ENCODE measurements at regions not wholly inside any gene's neighbourhood (a gene's known extent, or its start where the extent isn't known, plus 50 kb on each side); places are given as distances from the start of the nearest gene placed in this dataset.

DNA sequence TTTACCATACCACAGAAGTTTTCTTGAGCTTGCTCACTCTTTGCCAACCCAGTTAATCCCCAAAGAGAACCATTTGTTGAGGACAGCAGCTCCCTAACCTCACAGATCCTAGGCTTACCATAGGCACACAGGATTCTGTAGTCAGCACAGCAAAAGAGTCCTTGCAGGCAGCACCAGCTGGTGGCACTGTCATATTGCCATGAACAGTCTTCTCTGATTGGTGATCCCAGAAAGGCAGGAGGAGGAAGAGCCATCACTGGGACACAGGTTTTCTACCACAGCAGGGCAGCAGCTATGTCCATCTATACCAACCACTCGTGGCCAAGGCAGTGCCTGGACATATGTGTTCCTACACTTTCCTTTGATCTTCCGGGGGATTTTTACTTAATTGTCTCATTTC is 297.1 kb upstream of the CD180 start:
- no peak for DNase-seq

DNA sequence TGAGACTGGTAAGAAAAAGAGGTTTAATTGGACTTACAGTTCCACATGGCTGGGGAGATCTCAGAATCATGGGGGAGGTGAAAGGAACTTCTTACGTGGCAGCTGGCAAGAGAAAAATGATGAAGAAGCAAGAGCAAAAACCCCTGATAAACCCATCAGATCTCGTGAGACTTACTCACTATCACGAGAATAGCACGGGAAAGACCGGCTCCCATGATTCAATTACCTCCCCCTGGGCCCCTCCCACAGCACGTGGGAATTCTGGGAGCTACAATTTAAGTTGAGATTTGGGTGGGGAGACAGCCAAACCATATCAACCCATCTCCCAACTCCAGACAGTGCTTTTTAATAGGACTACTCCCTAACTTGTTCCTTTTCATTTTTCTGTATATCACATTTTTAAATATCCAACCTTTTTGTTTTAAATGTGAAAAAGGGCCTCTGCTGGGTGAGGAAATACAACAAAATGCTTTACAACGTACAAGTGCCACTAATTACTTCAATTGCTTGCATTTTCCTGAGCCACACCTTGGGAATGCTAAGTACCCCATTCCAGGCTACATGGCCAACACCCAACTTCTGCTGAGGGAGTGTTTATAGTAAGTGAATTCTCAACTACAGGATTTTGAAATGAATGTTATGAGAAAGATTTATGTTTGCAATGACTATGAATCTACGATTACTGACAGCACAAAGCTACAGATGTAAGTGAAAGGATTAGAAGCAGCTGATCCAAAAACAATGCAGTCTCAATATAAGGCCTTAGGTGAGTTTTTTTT is 294.1 kb upstream of the CD180 start:
- DNase-seq, result no peak

DNA sequence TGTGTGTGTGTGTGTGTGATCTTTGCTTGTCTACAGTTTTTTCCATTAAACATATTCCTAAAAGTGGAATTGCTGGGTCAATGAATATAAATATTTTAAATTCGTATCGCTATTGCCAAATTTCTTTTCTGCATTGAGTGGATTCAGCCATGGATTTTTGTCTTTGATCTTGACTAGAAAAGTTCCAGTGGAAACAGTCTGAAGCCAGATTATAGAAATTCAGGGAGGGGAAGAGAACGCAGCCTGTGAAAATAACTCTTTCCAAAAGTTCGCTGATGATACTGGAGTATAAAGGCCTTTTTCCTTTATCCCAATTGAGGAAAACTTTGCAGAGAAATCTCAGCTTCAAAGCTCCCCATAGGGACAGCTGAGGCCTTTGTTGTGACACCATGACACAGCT is 292.3 kb upstream of the CD180 start:
- DNase-seq, result no peak

DNA sequence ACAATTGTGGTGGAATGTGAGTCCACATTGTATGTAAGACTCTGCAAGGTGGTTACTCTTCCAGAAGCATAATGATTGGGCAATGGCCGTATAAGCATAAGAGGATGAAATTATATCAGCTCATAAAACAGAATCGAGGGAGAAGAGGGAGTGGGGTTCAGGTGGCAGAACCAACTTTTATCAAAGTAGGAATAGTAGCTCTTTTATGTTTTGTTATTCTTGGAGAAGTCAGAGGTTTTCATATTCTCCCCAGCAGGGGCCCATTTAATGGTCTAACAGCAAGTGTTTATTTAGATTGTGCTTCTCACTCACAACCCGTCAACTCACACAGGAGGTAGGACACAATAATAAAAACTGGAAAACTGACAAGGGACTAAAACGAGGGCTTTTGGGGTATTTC is 291.3 kb upstream of the CD180 start:
- DNase-seq, result no peak

DNA sequence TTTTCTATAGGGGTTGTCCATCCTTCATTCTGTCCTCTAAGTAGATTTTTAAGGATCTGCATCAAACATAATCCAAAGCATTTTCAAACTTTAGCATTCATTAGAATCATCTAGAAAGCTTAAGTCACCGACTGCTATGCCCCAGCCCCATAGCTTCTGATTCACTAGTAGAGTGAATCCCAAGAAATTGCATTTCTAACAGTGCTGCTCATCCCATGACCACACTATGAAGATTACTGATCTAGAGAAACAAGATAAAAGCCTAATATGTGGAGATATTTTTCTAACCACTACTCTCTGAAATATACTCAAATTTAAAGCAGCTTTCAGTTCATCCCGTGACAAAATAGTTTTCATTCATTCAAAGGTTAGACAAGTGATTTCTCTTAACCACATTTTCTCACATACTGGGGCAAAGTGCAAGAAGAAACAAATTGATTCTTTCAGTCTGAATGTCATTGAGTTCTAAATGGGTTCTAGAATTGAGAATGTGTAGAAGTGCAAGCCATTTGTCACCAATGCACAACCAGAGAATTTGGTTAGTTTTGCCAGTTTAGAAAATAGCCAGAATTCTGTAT is 286.9 kb upstream of the CD180 start:
- DNase-seq, result no peak

DNA sequence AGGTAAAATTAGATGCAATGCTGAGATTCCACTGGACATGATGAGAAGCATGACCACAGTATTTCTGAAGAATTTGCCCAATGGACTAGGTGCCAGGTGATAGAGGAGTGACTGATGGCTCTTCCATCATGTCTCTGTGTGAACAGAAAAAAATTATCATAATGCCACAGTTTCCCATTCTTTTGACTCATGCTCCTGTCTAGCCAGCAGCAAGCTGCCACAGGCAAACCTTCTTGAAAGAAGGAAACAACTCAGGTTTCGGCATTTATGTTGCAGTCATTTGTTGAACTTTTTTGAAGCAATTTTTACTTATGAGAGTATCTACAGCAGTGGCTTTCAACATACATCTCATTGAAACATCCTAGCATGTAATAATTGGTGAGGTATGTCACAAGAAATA is 284.8 kb upstream of the CD180 start:
- DNase-seq, result no peak

DNA sequence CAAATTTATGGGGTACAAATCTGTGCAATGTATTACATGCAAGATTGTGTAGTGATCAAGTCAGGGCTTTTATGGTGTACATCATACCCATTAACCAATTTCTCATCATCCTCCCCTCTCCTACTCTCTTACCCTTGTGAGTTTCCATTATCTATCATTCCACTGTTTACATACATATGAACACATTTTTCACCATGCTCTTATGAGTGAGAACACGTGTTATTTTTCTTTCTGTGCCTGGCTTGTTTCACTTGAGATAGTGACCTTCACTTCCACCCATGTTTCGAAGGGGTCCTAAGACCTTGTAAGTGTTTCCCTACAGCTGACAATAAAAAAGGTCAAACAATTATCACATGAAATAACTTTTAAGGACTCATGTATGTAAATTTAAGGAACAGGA is 281.7 kb upstream of the CD180 start:
- no peak for DNase-seq

DNA sequence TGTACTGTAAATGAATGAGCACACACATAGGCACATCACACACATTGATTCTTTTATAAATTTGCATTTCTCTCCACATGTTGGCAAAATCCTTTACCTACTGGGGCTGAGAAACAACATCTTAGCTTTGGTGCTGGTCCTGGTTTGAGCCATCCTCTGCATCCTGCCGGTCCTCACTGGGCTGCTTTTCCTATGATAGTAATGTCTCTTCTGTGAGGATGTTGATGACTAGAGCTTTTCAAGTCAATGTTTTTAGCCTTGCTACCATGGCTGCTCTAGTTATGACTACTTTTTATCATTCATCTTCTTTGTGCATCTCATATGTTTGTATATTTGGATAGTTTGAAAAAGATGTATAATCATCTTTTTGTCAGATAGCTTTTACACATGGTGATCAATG is 280.4 kb upstream of the CD180 start:
- no peak for DNase-seq

DNA sequence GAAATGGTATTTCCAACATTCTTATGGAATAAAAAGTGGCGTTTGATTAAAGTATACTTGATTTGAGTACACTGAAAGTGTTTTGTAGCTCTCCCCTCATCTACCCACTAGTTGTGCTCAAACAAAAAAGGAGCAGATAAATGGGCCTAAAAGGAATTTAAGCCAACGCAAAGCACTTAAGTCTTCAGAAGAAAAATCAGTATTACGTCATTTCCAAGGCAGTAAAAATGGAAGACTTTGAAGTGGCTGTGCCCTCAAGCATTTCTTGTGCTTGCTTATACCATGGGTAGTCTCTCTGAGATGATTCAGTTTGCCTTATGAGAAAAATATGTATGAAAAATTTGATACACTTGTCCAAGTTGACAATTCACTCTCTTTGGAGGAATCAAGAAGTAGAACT is 279.9 kb upstream of the CD180 start:
- DNase-seq, result no peak

DNA sequence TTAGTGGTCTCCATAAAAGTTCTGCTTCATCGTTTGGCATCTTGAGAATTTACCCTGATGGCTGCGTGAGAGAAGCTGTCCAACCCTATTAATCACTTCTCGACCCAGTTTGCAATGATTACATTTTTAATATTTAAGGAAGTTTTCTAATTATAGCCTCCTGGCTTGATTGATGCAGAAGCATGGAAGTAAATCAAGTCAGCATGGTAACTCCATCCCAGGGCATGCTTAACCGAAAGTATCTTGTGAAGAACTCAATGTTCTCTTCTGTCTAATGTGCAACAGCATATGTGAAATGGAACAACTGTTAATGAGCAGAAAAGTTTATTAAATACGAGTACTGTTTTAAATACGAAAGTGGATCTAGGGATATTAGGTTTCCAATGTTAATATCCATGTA is 278.9 kb upstream of the CD180 start:
- DNase-seq, result no peak

DNA sequence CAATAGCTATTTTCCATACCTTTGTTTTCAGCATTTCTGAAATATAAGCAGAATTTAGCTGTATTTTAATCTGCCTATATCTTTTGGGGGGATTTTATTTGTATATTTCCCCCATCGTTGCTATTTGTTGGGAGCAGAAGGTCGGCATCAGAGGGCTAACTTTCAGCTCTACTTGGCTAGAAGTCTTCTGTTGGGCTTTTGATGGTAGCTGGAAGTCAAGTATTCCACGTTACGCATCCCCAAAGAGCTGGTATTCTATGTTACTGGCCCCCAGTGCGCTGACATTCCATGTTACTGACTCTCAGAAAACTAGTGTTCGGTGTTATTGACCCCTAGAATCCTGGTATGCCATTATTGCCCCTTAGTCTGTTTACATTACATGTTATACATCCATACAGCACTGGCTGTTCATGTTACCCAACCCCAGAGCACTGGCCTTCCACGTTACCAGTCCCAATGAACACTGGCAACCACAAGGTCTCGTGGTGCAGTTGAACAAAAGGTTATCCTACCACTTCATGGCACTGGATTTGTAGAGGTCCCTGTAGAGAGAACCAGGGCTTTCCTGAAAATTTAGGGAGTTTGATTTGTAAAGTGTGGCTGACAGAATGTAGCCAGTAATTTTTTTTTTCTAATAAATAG is 278.1 kb upstream of the CD180 start:
- no peak for DNase-seq

DNA sequence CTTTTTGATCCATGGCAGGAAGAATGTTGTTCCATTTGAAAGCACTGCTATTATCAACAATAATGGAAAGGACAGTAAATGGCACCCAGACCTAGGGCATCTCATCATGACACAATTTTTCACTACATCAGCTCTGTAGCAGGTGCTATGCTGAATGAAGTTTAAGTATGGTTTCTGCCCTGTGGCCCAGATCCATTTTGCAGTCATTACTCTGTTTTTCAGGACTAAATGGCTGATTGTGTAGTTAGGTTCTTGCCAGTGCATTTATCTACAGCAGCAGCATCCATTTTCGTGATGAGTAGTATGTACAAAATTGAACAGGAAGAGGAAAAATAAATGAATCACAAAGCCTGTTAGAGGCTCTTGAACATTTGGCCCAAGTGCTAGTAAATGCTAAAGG is 270.5 kb upstream of the CD180 start:
- DNase-seq, result no peak

DNA sequence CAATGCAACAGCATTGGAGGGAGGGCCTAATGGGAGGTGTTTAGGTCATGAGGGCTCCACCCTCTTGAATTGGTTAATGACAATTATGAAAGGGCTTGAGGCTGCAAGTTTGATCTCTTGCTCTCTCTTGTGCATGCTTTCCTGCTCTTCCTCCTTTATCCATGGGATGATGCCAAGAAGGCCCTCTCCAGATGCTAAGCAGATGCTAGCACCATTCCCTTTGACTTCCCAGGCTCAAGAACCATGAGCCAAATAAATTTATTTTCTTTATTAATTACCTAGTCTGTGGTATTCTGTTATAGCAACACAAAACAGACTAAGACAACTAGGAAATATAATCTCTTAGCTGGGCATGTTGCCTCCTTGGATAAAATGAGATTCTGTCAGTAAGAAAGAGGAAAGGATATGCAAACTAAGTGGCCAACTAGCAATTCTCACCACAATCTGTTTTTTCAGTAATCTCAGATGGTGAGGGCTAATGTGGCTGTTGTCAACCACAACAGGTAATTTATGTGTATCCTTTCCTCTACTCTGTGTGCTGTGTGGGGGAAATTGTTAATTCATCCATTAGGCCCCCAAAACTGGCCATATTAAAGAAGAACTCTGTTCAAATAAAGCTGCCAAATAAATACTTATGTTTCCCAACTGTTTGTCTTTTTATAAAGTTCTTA is 269.1 kb upstream of the CD180 start:
- no peak for DNase-seq

DNA sequence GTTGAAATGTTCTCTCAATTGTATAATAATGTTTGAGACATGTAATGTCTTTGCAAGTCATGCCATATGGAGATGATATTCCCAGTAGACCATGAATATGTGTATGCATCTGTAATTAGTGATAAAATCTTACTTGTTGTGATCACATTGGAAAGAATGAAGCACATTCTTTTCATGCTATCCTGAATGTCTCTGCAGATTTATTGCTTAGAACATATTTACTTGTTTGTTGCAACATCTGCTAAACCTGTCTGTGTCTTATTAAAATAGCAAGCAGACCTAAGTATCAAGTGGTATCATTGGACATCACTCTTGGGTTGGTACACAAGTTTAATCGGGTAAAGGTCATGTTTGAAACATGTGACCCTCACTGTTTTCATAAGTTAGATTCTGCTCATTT is 265.5 kb upstream of the CD180 start:
- DNase-seq, result no peak

DNA sequence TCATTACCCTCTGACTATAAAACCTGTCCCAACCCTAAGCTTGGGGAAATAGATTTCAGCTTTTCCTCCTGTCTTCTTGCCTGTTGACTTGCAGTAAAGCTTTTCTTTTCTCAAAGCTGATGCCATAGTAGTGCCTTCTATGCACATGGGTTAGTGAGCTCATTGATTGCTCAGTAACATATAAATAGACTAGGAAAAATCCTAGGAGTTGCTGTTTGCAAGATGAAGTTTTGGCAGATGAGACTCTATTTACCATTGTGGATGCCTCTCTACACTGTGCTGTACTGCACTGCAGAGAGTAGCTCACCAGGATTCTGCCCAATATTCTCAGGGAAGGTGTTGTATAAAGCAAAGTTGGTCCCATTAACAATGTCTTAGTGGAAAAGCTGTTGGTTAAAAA is 262.7 kb upstream of the CD180 start:
- DNase-seq, result no peak

DNA sequence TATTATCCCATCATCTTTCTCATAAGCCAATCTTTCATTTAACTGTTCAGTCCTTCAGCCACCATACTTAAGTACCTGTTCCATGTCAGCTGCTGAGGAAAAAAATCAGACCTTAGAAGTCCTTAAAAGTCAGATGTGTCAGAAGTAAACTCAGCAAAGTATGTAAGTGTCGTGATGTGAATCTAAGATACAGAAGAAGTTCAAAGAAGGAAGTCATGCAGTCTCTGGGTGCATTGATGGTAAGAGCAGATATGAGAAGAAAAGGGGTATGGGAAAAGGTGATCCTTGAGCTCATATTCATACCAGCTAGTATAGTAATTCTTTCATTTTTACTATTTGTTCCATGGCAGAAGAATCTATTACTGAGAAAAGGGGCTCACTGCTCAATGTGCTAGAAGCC is 259.4 kb upstream of the CD180 start:
- DNase-seq, result no peak

DNA sequence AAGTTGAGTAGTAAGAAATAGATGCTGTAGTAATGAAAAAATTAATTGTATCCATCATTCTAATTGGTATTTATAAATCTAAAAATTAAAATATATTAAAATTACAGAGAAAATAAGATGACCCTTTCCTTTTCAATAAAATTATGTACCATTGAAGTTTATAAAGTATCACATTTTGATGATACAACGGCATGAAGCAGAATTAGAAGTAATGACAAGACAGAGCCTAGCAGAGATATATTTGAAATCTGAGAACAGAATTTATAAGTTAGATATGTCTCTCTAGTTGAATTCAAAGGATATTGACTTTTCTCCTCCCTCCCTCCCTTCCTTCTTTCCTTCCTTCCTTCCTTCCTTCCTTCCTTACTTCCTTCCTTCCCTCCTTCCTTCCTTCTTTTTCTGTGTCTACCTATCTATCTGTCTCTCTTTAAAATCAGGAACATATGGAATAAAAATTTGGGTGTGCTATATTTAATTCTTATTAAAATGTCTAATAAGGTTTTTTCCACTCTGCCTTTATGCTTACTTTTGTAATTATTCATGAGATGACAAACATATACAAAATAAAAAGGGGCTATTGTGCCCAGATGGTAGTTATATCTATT is 258.5 kb upstream of the CD180 start:
- DNase-seq, result no peak

DNA sequence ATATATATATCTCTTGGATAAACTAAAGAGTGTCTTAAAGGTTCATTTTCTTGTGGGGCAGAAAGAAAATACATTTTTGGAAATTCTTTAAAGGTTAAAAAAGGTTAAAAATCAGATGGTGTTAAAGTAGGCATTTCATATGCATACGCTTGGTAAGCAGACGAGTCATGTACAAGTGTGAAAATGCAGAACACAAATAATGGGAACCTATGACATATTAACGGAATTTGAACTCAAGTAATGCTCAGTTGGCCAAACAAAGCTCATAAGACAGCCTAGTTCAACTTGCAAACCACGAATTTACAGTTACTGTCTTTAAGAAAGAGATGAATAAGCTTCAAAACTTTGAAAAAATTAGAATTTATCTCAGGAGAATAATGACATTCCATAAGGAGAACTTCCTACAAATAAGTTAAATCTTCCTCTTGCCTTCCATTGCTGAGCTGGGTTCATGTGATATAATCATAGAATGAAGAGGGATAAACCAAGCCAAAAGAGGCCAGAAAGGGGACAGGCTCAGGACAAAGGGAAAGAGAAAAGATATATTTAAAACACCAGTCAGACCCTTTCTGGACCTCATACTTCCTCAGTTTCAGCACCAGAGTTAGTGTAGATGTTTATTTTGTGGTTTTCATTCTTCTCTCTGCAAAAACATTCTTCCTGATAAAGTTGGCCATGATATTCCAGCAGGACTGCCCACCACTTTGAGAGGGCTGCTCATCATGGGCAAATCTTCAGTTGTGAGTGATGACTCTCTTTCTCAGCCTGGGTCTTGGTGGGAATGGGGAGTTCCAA is 256.7 kb upstream of the CD180 start:
- DNase-seq, result no peak

DNA sequence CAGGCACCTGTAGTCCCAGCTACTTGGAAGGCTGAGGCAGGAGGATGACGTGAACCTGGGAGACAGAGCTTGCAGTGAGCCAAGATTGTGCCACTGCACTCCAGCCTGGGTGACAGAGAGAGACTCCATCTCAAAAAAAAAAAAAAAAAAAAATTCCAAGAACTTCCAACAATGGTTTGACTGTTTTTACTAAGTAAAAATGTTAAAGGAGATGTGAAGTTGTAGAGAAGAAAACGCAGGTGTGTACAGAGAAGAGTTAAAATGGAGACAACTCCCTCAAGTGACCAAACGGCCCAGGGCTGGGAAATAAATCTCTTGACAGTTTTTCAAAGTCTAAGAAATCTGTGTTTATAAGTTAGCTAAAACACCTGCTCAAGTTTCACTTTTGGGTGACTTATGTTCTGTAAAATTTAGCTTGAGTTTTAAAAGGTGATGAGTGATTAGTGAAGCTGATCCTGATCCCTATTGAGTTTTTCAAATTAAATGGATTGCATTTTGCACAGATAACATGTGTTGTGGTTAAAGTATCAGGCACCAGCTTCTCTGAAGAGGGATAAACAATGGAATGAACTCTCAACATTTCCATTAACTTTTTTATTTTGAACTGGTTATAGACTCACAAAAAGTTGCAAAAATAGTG is 255.2 kb upstream of the CD180 start:
- DNase-seq, result no peak

DNA sequence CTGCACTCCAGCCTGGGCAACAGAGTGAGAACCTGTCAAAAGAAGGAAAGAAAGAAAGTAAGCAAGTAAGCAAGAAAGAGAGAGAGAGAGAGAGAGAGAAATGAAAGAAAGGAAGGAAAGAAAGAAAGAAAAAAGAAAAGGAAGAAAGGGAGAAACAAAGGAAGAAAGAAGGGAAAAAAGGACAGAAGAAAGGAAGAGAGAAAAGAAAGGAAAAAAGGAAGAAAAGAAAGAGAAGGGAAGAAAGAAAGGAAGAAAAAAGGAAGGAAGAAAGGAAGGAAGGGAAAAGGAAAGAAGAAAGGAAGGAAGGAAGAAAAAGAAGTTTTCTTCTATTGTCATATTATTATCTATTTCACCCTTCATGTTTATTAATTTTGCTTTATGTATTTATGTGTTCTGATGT is 251.1 kb upstream of the CD180 start:
- no peak for DNase-seq

DNA sequence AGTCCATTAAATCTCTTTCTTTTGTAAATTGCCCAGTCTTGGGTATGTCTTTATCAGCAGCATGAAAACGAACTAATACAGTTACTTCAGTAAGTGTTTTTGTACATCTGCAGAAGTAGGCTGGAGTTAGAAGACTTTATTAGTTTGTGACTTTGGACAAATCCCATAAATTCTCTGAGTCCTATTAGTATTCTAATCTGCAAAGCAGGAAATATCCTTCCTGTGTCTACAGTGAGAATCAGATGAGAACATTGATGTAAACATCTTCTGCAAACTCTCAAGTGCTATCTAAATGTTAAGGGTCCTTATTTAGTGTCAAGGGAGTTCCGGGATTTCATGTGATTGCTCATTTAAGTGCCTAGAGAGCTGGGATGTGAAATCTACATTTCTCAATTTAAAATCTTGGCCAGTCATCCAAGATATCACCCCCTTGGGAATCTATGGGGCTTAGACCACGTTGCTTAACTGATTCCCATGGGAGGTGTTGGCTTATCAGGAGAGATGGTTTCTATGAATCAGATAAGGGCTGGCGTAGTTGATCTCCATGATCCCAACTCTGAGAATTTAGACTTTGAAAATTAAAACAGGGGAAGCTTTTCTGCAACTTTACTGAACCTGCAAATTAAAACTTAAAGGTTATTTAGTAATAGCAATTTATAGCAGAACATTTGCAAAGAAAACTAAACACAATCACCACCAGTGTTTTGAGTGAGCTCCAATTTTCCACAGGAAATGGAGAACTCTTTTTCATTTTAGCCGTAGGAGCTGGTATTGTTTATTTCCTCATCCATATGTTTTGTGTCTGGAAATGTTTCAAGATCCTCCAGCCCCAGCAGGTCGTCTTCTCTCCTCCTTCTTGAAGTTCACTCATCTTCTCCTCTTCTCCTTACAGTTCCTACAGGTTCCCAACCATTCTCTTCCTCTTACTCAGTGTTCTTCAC is 241.6 kb upstream of the CD180 start:
- DNase-seq, result no peak
